IPS-15b (cell line): ENCODE measurements at regions not wholly inside any gene's neighbourhood (a gene's known extent, or its start where the extent isn't known, plus 50 kb on each side); places are given as distances from the start of the nearest gene placed in this dataset.

Experiments
- H3K27me3 ChIP-seq: one replicate; pipeline ENCODE4 v1.6.1; 2013; ENCODE audit warnings: low read length; ENCODE audit not compliant: control insufficient read depth, insufficient read depth
- H3K36me3 ChIP-seq: one replicate; pipeline ENCODE4 v1.6.1; 2013; ENCODE audit warnings: low read length; ENCODE audit not compliant: control insufficient read depth, insufficient read depth
- H3K4me1 ChIP-seq: one replicate; pipeline ENCODE4 v1.6.1; 2013; ENCODE audit warnings: mild to moderate bottlenecking, low read length; ENCODE audit not compliant: control insufficient read depth, insufficient read depth
- H3K4me3 ChIP-seq: one replicate; pipeline ENCODE4 v1.5.1; 2013; ENCODE audit warnings: low read depth, low read length
- H3K9ac ChIP-seq: one replicate; pipeline ENCODE4 v1.6.1; 2013; ENCODE audit warnings: low read depth, mild to moderate bottlenecking, low read length
- H3K9me3 ChIP-seq: one replicate; pipeline ENCODE4 v1.6.1; 2013; ENCODE audit warnings: mild to moderate bottlenecking, low read length; ENCODE audit not compliant: control insufficient read depth, insufficient read depth

DNA sequence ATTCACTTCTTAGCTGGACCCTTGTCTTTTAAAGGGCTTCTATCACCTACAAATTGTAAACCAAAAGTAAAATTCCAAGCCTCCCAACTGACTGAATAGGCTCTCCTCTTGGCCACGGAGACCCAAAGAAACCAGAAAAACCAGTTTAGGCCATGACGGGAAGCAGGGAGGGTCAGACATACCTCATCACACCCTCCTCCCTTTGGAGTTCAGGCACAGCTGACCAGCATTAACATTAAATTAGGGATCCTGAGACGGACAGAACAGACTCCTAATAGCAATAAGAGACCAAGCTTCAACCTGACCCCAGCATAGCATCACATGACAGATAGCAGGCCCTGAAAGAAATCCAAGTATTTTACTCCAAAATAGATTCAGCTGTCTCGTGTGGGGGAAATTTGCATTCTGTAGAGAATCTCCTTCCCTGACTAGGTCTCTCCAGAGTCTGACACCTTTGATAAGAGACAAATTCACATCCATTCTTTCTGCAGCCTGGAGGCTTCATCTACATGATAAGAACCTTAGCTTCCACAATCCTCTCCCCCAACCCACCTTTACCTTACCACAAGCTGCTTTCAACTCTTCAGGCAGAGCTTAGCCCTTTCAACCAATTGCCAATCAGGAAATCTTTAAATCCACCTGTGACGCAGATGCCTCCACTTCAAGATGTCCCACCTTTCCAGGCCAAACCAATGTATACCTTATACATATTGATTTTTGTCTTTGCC is 177.1 kb upstream of the RAB4A start:
- peaks cover 24% of the 10 kb centered on the region for H3K4me1 ChIP-seq
- no peaks in the 10 kb centered on the region for H3K9me3 ChIP-seq
- no peaks in the 10 kb centered on the region for H3K36me3 ChIP-seq
- no peaks in the 10 kb centered on the region for H3K27me3 ChIP-seq
- H3K9ac ChIP-seq: no peak overlapping the region
- no peak overlapping the region for H3K4me3 ChIP-seq

DNA sequence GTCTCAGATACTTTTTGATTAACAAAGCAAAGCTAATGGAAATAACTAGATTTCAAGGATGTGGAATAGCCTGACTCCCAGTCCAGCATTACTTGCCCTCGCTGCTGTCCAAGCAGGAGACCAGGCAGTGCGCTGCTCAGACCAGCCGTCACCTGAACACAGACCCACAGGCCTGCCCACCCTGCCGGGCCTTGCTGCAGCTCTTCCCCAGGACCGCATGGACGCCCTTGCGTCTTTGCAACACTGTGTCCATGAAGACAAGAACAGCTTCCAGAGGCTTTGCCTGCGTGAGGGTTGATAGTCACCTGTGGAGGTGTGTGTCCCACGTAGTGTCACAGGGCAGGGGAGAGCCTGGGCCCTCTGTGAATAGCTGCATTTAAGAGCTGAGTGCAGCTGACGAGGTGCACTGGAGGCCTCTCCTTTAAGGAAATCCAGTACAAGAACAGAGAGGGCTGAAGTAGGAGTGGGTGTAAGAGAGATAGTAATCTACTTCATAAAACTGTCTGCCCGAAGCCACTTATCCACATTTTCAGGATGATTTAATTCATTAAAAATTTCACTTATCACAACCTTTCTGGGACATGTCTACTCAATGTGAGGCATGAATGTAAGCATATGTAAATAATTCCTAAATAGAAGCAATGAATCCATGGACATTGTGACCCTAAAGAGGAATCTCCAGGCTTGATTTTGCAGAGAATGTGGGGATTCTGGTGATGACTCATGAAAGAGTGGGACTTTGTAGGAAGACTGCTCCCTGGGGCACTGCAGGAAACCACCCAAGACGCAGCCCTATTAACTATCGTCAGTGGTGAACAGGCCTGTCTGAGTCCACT is 176.2 kb upstream of the RAB4A start:
- Histone ChIP-seq H3K4me3 (no peak overlapping the region), H3K36me3 (no peaks in the 10 kb centered on the region), H3K9ac (no peak overlapping the region), H3K9me3 (no peaks in the 10 kb centered on the region), H3K27me3 (no peaks in the 10 kb centered on the region), H3K4me1 (peaks cover 24% of the 10 kb centered on the region)

DNA sequence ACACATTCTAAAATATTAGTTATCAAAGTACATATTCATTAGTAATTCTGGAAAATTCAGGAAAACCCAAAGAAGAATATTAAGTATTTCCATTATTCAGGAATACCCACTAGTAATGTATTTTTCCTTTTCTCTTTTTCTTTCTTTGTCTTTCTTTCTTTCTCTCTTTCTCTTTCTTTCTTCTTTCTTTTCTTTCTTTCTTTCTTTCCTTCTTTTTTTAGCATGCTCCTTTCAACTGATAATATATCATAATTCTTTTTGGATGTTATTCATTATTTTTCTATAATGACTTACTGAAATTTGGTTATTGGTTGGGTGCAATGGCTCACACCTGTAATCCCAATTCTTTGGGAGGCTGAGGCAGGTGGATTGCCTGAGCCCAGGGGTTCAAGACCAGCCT is 175.6 kb upstream of the RAB4A start:
- no peaks in the 10 kb centered on the region for H3K27me3 ChIP-seq
- H3K36me3 ChIP-seq: no peaks in the 10 kb centered on the region
- H3K9me3 ChIP-seq: no peaks in the 10 kb centered on the region
- peaks cover 24% of the 10 kb centered on the region for H3K4me1 ChIP-seq
- no peak overlapping the region for H3K9ac ChIP-seq
- H3K4me3 ChIP-seq: no peak overlapping the region

DNA sequence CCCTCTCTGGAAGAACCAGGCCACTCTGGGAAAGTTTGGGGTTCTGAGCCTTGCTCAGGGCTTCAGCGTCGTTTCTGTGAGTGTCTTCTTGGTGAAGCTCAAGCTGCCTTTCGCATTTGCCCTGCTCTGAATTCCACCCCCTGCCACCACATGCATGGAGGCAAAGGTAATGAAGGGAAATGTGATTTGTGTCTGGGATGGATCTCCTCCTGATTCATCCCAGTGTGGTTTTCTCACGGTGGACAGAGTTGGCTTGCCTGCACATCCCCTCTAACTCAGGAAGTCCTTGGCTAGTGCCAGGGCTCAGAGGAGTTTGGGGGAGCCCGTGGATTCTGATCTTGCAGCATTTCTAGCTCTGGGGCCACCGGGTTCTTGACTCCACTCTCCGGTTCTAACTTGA is 173.6 kb upstream of the RAB4A start:
- H3K4me1 ChIP-seq: peaks cover 17% of the 10 kb centered on the region
- no peak overlapping the region for H3K9ac ChIP-seq
- no peaks in the 10 kb centered on the region for H3K36me3 ChIP-seq
- H3K9me3 ChIP-seq: no peaks in the 10 kb centered on the region
- H3K27me3 ChIP-seq: no peaks in the 10 kb centered on the region
- no peak overlapping the region for H3K4me3 ChIP-seq

DNA sequence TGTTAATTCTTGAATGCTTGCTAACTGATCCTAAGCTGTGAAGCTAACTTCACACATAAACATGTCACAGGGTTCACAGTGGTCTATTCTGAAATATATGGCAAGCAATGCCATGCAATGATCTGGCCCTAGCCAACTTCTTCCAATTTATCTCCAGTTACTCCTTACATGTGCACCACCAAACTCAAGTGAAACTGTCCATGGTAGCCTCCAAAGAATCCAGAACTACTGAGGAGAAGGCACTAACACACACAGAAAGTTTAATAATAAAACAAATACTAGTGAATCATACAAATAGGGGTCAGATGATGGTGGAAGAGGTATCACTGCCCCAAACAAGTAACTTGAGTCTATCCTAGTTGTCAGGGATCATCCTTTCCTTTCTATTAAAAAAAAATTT is 172.6 kb upstream of the RAB4A start:
- Histone ChIP-seq H3K4me1 (peaks cover 7% of the 10 kb centered on the region), H3K36me3 (no peaks in the 10 kb centered on the region), H3K9ac (no peak overlapping the region), H3K4me3 (no peak overlapping the region), H3K27me3 (no peaks in the 10 kb centered on the region), H3K9me3 (no peaks in the 10 kb centered on the region)

DNA sequence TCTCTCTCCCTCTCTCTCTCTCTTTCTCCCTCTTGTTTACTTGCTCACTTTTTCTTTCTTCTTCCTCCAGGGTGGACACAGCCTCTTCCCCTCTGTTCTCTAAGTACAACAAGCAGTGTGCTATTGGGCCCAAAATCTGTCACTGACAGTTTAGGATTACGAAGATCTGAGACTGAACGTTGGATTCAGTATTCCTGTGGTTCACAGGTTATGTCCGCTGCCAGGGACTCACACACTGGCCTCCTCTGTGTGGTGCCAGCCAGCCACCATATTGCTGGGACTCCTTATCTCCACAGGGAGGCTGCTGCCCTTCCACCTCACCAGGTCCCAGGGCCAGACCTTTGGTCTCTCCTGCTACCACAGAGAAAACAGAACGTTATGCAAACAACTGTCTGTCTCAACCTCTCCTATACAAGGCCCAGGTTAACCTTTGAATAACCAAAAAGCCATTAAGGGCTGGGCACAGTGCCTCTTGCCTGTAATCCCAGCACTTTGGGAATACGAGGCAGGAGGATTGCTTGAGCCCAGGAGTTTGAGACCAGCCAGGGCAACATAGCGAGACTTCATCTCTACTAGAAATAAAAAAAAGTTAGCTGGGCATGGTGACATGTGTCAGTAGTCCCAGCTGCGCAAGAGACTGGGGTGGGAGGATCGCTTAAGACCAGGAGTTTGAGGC is 171.9 kb upstream of the RAB4A start:
- H3K9ac ChIP-seq: no peak overlapping the region
- H3K9me3 ChIP-seq: no peaks in the 10 kb centered on the region
- peaks cover 6% of the 10 kb centered on the region for H3K4me1 ChIP-seq
- no peaks in the 10 kb centered on the region for H3K27me3 ChIP-seq
- no peaks in the 10 kb centered on the region for H3K36me3 ChIP-seq
- H3K4me3 ChIP-seq: no peak overlapping the region

DNA sequence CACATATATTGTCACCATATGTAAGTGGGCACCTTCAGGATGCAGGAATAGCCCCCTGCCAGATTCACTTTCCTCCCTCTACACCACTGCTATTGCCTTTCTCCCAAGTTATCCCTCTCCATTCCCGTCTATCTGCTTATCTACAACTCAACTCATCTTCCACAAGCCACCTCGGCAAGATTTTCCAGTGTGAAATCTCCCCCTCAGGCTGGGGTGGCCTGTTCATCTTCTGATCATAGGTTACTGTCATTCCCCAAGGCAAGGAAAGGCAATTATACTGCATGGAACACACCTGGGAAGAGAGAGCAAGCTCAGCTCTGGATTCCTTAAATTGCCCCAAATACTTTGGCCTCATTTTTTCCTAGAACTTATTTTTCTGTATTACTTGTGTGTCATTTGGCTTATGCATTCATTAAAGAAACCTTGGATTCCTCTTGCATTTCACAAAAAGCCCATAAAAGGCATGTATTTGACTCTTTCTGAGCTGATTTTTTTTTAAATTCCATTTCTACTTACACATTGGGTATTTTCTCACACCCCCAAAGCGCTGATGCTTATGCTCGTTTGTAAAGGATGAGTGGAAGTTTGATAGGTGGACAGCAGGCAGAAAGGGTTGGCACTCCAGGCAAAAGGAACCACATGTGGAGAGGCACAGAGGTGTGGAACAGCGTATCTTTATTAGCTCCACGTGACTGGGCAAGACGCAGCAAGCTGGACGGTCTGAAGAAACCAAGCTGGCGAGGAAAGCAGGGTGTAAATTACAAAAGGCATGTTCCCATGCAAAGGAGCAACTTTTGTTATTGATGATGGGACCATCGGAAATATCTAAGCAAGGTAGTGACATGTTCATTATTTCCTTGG is 169.7 kb upstream of the RAB4A start:
- Histone ChIP-seq H3K9ac (no peak overlapping the region), H3K36me3 (no peaks in the 10 kb centered on the region), H3K27me3 (no peaks in the 10 kb centered on the region), H3K9me3 (no peaks in the 10 kb centered on the region), H3K4me3 (no peak overlapping the region), H3K4me1 (no peaks in the 10 kb centered on the region)

DNA sequence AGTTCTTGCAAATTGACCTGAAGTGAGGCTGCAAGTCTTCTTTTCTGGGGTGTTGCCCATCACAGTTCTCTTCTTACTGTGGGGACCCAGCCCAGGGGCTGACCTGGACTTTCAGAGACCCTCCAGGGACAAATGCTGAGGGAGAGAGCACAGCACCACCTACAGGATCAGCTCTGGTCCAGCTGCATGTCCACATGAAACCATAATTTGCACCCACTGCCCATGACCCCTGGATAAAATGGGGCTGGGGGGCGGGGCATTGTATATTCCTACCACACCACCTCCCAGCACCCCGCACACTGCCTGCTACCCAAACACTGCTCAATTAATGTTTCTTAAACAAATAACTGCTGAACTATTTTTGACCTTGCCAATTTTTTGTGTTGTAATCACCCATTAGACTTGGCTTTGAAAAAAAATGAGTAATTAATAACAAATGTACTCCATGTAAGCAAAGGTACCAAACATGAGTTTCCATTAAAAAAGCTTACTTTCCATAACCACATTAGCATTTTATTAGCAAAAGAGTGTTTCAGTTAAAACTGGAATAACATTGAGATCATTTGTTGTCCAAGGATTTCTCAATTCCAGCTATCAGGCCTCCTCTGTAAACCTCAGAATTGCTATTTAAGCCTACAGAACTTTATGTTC is 168.0 kb upstream of the RAB4A start:
- Histone ChIP-seq H3K4me3 (no peak overlapping the region), H3K4me1 (no peaks in the 10 kb centered on the region), H3K27me3 (no peaks in the 10 kb centered on the region), H3K9me3 (no peaks in the 10 kb centered on the region), H3K36me3 (no peaks in the 10 kb centered on the region), H3K9ac (no peak overlapping the region)

DNA sequence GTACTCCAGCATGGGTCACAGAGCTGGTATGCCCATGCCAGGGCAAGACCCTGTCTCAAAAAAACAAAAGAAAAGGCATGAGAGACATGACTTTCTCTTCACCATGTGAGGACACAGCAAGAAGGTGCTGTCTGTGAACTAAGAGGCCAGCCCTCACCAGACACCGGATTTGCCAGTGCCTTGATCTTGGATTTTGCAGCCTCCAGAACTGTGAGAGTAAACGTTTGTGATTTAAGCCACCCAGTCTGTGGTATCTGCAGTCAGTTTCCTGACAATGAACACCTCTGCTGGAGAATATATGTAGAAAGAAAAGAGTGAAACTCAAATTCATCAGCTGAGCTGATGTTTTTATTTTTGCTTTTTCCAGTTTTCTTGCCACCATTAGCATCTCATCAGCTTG is 166.3 kb upstream of the RAB4A start:
- H3K4me3 ChIP-seq: no peak overlapping the region
- no peaks in the 10 kb centered on the region for H3K27me3 ChIP-seq
- H3K9ac ChIP-seq: no peak overlapping the region

DNA sequence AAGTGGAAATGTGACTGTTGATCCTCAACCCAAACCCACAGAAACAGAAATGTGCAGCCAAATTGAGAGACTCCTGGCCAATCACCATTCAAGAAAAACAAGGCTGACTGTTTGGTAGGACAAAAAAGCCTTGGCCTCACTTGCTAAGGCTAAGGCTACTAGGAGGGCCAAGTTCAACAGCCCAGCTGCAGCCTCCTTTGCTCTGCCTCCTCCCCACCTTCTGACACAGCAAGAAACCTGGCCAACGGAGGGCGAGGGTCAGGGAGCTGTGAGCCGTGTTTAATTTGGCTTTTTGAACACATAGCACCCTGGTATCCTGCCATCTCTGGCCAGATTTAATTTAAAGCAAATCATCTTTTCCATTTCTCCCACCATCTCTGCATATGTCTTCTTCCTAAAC is 165.8 kb upstream of the RAB4A start:
- no peak overlapping the region for H3K9ac ChIP-seq
- no peak overlapping the region for H3K4me3 ChIP-seq
- no peaks in the 10 kb centered on the region for H3K4me1 ChIP-seq

More for the DNA sequence above, 166.3 kb upstream of the RAB4A start:
- H3K9me3 ChIP-seq: no peaks in the 10 kb centered on the region
- no peaks in the 10 kb centered on the region for H3K36me3 ChIP-seq
- no peaks in the 10 kb centered on the region for H3K4me1 ChIP-seq

More for the DNA sequence above, 165.8 kb upstream of the RAB4A start:
- no peaks in the 10 kb centered on the region for H3K9me3 ChIP-seq
- no peaks in the 10 kb centered on the region for H3K36me3 ChIP-seq
- H3K27me3 ChIP-seq: no peaks in the 10 kb centered on the region
